GM19324 (cell line): ENCODE measurements at regions not wholly inside any gene's neighbourhood (a gene's known extent, or its start where the extent isn't known, plus 50 kb on each side); places are given as distances from the start of the nearest gene placed in this dataset.
"Not testable (repeated sequence)": the region's sequence is repeated elsewhere in the genome, so short reads cannot be mapped to it uniquely, and the experiment has no call there.

ENCODE experiments used
- ATAC-seq: cut with Tn5 transposase; IDR thresholded peaks from one replicate; pipeline ENCODE4 v1.9.1; 2021; ENCODE audit warnings: mild to moderate bottlenecking, moderate library complexity; ENCODE audit not compliant: unreplicated experiment, low FRiP score

DNA sequence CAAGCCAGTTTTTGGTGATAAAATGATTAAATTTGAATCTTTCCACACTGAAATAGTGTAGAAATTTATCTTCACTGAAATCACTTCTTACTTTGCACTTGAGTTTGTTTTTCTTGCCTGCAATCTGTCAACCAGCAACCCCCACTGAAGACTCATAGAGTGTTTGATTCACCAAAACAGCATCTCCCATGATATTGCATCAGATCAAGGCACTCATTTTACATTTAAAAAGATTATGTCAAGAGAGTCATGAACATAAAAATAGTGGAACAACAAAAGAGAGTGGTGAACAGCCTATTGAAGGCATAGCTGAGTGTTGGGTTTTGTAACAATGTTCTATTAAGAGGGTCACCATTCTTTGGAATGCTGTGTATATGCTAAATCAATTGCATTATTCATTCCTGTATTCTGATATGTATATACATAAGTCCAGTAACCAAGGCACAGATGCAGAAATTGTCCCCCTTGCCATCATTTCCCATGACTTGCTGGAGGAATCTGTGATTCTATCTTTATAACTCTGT, 1934.9 kb downstream of the ARAP2 start:
- no peak for ATAC-seq

DNA sequence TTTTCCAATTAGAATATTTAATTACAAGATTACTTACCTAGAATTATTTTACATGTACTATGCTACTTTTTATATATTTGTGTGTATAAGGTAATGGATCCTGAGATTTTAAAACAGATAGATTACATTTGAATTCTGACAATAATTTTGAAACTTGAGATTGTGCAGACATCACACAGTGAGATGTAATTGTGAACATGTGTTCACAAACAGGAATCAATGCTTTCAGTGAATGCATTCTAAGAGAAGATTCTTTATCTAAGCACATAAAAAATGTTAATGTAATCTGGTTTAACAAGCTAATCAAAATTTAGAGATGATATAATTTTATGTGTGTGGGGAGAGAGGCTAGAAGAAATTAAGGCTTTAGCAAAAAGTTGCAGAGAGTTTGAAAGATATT, 1925.5 kb downstream of the ARAP2 start:
- no peak for ATAC-seq

- ATAC-seq = no peak
Measured at GRCh38 chr4:34323549-34324320, 1920.6 kb downstream of the ARAP2 start.

- no peak for ATAC-seq
Measured at GRCh38 chr4:34328939-34329338, 1915.4 kb downstream of the ARAP2 start.

DNA sequence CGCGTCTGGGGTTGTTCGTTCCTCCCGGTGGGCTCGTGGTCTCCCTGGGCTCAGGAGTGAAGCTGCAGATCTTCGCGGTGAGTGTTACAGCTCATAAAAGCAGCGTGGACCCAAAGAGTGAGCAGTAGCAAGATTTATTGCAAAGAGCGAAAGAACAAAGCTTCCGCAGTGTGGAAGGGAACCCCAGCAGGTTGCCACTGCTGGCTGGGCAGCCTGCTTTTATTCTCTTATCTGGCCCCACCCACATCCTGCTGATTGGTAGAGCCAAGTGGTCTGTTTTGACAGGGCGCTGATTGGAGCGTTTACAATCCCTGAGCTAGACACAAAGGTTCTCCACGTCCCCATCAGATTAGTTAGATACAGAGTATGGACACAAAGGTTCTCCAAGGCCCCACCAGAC, 1909.2 kb downstream of the ARAP2 start:
- ATAC-seq = not testable (repeated sequence)

DNA sequence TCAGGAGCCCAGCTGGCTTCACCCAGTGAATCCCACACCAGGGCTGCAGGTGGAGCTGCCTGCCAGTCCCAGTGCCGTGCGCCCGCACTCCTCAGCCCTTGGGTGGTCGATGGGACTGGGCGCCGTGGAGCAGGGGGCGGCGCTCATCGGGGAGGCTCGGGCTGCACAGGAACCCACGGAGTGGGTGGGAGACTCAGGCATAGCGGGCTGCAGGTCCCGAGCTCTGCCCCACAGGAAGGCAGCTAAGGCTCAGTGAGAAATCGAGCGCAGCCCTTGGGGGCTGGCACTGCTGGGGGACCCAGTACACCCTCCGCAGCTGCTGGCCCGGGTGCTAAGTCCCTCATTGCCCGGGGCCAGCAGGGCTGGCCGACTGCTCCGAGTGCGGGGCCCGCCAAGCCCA, 1908.8 kb downstream of the ARAP2 start:
- ATAC-seq = not testable (repeated sequence)

GRCh38 chr4:34362654-34363053, 1881.7 kb downstream of the ARAP2 start:
- no peak for ATAC-seq

- ATAC-seq = no peak
Measured at GRCh38 chr4:34363842-34364241, 1880.5 kb downstream of the ARAP2 start.

DNA sequence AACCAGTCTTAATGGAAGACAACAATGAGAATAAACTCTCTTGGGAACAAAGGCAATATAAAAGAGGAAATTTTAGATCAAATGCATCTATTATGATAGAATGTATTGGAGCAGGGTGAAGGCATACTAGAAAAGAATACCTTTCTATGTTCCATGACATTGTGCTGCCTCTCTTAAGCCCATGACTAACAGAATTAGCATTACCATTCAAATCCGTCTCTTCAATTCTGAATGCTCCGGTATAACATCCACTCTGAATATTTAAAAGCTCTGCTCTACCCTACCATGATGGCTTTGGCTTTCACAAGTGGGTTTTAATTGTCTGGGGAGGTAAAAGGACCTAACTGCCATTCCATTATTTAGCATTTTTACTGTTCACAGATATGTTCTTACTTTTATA, 1878.4 kb downstream of the ARAP2 start:
- ATAC-seq = no peak

GRCh38 chr4:34371676-34372075, 1872.6 kb downstream of the ARAP2 start:
- no peak for ATAC-seq

DNA sequence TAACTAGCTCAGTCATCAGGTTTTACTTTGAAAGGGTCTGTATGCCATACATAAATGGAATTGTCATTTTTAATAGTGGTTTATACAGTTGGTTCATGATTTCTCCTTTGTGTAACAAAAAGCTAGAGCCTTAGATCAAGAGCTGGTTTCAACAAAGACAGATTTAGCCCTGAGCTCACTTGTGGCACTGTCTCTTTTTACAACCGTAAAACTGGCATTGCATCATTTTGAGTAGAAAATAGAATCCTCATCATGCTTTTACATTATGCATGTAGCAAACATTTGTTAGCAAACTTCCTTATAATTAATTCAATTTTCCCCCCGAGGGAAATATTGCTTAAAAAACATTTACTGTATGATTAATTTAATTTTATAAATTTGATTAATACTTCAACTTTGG, 1871.5 kb downstream of the ARAP2 start:
- no peak for ATAC-seq

GRCh38 chr4:34373456-34373855, 1870.9 kb downstream of the ARAP2 start:
- ATAC-seq = no peak

DNA sequence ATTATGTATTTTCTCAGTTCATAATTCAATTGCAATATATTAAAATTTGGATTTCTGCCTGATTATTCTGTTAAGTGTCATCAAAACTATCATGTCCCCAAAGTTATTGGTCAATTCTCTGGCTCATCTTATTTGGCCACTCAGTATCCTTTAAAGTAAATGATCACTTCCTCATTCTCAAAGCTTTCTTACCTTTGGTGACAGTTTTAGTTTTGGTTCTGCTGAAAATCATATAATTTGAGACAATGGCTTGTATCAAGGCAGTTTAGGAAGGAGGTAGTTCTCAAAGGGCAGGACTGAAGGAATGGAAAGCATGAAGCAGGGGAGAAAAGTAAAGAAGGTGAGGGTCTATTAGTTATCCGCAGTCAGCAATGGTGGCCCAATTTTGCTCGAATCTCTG, 1832.1 kb downstream of the ARAP2 start:
- no peak for ATAC-seq

DNA sequence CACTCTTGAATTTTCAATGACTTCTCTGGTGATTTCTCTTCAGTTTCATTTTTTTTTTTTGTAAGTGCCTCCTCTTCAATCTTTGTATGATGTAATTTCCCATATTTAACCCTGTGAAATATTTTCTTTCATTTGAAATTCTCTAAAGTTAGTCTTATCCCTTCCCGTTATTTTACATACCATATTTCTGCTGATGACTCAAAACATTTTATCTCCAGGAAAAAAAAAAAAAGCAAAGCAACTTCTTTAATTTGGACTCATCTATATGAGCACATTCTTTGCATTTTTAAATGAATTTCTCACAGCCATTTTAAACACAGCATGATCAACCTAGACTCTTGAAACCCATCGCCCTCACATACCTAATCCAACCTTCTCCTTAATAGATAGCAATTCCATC, 1831.4 kb downstream of the ARAP2 start:
- no peak for ATAC-seq

DNA sequence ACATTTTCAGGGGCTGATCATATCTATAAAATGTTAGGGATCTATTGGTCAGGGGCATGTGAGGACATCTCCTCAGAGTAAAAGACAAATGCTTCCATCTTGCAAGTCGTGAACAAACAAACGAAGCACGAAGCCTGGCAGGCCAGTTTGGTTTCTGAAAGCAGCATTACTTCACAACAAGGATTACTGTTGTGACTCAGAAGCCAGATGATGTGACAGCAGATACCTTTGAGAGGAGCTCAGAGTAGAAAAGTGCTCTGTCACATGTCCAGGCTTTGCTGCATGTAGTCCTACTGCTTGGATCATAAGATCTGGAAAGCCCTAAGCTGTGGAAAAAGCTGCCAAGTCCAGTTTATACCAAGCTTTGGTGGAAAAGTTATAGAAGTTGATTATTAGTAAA, 1827.2 kb downstream of the ARAP2 start:
- ATAC-seq = no peak

DNA sequence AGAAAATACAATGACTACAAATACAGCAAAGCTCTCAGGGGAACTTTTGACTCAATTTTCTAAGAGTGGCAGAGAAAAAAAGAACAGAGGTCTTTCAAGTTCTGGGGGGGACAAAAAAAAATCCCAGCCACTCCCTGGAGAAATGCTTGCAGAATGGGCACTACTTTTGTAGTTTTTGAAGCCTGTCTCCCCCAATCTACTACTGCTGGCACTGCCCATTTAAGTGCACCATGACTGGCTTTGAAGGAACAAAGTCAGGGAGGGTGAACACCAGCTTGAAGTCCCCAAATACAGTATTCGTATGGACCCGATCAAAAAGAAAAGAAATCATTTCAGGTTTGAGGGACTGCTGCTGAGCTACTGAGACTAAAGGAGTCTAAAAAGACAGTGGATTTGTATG, 1824.4 kb downstream of the ARAP2 start:
- ATAC-seq = no peak

DNA sequence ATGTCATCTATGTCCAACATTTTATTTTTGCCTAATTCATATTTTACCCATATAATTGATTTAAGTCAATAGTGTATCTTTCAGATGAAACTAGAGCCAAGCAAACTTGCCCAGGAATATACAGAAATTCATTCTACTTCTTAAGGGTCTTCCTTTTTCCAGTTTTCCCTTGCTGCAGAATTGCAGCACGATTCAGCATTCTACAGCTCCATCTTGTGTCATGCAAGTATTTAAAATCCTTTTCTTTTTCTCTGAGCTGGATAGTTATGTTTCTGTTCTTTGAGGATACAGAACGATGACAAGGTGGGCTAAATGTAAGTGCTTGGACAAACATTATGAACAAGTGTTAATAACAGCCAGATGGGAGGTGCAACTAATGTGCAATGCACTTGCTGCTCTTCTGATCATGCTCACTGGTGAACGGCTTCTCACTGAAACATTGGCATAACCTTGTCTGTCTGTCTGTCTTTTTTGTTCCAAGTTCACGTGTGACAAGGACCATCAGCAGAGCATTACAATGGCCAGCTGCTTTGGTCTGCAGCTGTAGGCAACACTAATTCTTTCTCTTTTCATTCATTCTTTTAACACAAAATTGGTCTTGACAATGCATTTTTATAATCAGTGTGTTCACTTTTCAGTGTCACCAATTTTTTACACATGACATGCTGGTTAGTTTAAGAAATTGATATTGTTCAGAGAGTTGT, 1821.7 kb downstream of the ARAP2 start:
- no peak for ATAC-seq

GRCh38 chr4:34432706-34433105, 1811.6 kb downstream of the ARAP2 start:
- no peak for ATAC-seq

DNA sequence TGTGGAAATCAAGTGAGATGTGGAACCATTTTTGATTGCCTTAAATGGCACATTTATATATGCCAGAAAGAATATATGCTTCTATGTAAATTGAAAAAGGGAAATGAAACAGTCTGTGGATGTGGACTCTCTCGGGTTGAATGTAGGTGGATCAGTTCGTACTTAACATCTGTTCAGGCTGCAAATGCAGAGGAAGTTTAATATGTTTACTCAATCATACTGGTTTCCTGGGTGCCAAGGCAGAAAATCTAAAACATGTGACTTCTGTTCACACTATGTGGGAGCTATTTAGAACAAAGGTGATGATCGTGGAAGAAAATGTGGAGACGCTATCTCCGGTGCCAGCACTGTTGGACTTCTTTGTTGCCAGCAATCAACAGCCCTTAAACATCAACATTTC, 1809.9 kb downstream of the ARAP2 start:
- ATAC-seq = not testable (repeated sequence)

- no peak for ATAC-seq
Measured at GRCh38 chr4:34464196-34464595, 1780.1 kb downstream of the ARAP2 start.

GRCh38 chr4:34466411-34466810, 1777.9 kb downstream of the ARAP2 start:
- ATAC-seq = no peak

- ATAC-seq = no peak
Measured at GRCh38 chr4:34469516-34469915, 1774.8 kb downstream of the ARAP2 start.
